GM18861 (cell line): ENCODE measurements at regions not wholly inside any gene's neighbourhood (a gene's known extent, or its start where the extent isn't known, plus 50 kb on each side); places are given as distances from the start of the nearest gene placed in this dataset.
"Not testable (repeated sequence)": the region's sequence is repeated elsewhere in the genome, so short reads cannot be mapped to it uniquely, and the experiment has no call there.

Experiments used
- ATAC-seq: cut with Tn5 transposase; IDR thresholded peaks from one replicate; pipeline ENCODE4 v1.9.1; 2021; ENCODE audit not compliant: unreplicated experiment

DNA sequence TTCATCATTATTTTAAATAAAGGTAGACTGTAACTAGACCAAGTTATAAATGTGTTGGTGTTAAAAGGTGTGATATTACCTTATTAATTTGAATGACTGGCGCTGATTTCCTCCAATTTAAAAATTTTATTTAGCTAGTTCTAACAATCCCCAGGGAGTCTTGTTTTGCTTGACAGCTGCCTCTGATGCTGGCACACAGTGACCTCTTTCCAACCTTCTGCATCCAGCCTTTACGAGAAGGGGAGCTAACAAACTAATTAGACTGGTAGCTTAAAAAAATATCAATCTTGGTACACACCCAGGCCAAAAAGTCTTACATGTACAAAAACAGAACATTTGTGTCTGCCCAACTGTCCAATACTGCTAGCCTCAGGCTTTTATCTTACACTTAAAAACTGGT lies 51.8 kb upstream of the ENPEP start:
- no peak for ATAC-seq

DNA sequence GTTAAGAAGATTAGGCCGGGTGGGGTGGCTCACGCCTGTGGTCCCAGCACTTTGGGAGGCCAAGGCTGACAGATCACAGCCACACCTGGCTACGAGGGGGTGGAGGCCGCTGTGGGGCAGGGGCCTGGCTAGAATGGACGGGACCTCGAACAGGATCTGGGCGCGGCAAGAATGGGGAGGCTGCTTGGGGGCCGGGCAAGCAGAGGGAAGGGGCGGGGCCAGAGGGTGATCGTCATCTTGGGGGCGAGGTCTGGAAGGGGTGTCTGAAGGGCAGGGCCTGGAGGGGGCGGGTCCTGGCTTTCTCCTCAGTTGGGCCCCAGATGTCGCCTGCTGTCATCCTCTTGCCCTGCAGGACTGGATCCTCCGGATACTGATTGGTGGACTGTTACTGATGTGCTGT lies 57.3 kb upstream of the ENPEP start:
- ATAC-seq: no peak

DNA sequence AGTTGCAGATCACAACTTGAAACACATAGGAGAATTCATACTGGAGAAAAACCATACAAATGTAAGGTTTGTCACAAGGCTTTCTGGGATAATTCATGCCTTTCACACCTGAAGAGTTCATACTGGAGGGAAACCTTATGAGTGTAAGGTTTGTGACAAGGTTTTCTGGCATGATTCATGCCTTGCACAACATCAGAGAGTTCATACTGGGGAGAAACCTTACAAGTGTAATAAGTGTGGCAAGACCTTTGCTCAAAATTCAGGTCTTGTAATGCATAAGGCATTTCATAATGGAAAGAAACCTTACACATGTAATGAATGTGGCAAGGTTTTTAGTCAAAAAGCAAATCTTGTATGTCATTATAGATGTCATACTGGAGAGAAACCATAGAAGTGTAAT lies 58.8 kb upstream of the ENPEP start:
- no peak for ATAC-seq

DNA sequence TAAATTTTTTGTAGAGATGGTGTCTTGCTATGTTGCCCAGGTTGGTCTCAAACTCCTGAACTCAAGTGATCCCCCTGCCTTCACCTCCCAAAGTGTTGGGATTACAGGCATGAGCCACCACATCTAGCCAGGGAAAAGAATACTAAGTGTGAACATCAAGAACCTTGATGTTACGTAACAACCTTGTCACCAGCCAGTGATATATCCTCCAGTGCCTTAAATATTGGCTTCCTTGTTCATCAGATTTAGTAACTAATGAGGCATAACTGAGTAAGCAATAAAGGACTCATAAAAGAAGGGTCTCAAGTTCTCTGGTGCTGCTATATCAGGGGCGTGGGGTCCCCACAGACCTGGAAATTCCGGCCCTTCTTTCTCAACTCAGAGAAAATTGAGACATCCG lies 60.5 kb upstream of the ENPEP start:
- ATAC-seq: no peak

DNA sequence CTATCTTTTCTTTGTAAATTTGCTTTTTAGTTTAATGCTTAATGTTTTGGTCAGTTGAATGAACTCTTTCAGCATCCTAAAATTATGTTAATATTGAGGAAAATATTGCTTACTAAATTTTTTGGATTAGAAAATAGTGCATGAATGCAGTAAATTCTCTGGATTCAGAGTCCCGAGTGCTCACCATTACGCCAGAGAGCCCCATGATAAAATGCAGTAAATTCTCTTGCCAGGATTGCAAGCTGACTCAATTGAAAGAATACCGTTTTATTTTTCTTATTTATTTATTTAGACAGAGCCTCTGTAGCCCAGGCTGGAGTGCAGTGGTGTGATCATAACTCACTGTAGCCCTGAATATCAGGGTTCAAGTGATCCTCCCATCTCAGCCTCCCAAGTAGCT lies 60.9 kb upstream of the ENPEP start:
- no peak for ATAC-seq

DNA sequence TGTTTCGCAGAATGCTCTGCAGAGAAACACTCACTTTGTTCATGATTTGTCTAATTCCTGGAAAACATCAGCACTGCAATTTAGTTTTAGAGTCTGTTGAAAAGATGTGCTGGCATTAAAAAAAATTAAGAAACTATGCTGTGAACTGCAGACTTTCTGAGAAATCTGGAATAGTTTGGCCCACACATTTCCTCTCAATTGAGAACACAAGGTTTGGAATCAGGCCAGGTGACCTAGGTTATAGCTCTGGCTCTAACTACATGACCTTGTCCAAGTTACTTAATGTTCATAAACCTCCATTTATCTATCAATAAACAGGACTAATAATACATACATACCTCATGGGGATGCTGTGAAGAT lies 61.4 kb upstream of the ENPEP start:
- no peak for ATAC-seq

DNA sequence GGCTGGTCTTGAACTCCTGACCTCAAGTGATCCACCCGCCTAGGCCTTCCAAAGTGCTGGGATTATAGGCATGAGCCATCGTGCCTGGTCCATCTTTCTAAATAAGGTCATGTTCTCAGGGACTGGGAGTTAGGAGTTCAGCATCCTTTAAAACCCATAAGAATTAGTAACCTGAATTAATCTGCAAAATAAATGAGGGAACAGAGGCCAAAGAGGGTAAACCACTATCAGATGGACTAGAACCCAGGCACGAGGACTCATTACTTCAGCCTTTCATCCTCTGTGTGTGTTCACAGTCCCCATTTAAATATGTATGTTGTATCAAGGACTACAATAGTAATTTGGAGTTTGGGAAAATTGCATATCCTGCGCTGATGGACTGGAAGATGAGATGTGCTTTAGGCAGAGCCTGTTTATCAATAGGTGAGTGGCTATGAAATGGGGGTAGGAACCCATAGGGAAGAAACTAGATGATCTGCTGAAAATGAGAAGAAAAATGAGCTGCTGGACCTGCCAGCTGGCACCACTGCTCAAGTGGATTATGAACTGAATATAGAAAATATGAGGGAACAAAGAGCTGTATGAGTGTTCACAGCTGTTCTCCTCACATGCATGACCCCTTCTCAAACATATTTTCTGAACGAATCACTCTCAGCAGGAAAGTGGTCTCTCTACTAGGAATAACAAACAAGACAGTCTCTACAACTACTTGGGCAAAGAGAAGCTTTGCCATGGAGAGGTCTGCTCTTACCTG lies 62.0 kb upstream of the ENPEP start:
- not testable (repeated sequence) for ATAC-seq

DNA sequence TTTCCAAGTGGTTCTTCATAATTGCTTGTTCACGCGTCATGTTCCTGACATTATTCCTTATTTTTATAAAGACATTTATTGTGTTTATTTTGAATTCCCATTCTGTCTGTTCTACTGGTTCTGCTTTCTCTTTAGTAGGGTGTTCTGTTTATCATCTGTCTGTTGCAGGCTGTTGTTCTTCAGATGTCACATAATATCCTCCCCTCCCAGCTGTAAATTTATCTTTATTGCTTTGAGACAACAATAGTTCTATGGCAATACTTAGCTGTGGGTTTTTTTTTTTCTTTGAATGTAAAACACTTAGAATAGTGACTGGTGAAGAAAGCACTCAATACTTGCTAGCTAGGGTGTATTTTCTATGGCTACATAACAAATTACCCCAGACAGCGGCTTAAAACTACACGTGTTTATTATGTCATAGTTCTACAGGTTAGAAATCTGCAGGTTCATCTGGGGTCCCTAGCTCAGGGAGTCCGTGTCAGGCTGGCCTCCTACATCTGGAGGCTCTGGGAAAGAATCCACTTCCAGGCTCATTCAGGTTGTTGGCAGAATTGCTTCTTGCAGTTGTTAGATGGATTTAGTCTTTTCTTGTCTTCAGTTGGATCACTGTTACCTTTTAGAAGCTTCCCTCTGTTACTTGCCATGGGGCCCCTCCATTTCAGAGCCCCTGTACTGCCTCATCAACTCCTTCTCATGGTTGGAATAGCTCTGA lies 63.4 kb upstream of the ENPEP start:
- ATAC-seq: no peak

DNA sequence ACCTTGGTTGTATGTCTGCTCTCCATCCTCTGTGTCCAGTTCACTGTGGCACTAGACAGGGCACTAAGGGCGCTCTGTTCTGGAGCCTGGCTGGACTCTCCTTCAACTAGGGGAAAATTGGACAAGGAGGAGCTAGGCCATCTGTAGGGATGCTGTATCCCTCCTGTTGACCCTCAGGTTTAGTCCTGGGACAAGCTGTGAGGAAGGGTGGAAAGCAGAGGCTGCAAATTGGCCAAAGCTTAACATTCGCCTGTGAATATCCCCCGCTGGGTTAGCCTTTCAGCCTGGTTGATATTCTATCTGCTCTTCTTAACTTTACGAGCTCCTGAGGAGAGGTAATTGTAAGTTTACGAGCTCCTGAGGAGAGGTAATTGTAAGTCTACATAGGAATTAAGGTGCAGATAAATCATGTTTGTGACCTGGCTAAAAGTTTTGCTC lies 64.4 kb upstream of the ENPEP start:
- ATAC-seq: no peak

DNA sequence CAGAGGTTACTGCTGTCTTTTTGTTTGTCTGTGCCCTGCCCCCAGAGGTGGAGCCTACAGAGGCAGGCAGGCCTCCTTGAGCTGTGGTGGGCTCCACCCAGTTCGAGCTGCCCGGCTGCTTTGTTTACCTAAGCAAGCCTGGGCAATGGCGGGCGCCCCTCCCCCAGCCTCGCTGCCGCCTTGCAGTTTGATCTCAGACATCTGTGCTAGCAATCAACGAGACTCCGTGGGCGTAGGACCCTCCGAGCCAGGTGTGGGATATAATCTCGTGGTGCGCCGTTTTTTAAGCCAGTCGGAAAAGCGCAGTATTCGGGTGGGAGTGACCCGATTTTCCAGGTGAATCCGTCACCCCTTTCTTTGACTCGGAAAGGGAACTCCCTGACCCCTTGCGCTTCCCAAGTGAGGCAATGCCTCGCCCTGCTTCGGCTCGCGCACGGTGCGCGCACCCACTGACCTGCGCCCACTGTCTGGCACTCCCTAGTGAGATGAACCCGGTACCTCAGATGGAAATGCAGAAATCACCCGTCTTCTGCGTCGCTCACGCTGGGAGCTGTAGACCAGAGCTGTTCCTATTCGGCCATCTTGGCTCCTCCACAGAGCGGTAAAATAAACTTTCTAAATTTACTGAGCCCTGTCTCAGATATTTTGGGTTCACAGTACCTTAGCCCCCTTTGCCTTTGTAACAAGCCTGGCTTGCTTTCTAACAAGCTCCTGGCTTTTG lies 64.9 kb upstream of the ENPEP start:
- ATAC-seq: not testable (repeated sequence)

DNA sequence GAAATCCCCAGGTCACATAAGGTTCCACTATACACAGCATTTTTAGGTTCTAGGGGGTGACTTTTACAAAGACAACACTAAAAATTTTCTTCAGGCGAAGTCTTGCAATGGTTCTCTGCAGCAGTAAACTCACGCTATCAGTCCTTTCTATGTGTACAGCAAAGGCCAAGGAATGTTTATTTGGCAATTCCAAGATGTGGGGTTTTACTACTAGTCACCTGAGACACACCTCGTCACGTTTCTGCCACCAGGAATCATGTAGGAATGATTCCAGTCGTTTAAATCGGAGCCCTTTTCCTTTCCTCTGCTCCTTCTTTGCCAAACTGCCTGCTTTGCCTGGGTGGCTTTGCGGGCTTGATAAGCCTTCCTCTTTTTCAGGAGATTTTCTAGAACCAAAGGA lies 75.9 kb upstream of the ENPEP start:
- no peak for ATAC-seq

DNA sequence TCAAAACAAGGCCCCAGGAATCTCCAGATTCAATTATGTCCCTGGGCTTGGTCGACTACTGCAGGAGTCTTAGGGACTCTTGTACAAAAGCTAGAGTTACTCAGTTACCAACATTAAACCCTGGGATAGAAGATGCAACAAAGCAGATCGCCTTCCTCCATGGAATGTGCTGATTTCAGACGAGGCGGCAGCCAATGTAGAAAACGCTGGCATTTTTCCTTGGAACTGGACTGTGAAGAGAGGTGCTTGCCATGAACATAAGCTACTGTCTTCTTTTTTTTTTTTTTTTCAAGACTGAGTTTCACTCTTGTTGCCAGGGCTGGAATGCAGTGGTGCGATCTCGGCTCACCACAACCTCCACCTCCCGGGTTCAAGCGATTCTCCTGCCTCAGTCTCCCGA lies 76.9 kb upstream of the ENPEP start:
- ATAC-seq: not testable (repeated sequence)

DNA sequence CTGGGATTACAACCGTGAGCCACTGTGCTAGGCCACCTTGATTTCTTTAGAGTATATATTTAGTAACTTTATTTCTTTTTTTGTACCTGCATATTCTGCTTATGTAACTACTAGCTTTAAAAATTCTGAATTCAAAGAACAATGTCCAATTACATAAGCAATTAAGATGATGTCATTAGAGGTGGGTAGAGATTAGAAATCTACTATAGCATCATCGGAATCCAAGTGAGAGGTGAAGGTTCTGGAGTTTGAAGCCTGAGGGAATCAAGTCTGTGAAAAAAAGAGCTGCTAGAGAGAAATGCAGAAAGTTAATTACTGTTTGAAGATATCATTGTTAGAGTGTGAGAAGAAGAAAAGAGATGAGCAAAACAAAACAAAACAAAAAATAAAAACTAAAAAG lies 79.0 kb upstream of the ENPEP start:
- ATAC-seq: no peak

DNA sequence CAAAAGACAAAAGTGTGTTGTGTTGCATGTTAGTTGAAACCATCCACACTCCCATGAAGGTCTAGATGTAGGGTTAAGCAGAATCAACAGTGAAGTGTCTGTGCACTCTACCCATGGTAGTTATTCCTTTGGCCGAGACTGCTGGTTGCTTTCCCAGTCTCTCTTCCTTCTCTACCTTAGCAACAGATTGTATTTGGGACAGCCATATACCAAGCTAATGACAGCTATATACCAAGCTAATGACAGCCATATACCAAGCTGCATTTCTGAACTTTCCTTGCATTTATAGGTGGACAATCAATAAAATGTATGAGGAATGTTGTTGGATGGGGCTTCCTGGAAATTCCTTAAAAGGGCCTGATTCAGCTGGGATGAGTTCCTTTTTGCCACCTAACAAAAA lies 80.5 kb upstream of the ENPEP start:
- no peak for ATAC-seq

DNA sequence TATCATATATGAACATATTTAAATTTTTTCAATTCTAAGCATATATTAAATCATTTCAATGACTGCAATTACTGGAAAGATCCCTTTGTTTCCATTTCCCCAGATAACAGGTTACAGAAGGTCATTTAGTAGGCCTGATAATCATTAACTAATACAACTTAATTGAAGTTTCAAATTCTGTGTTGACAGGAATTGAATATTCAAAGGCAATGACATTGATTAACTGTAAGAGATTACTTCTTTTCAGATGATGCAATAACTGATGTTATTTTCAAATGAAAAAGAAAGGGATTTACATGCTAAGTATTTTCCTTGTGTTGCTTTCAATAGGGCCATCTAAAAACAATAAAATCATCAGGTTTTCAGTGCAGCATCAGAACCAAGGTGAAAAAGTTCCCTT lies 81.1 kb upstream of the ENPEP start:
- ATAC-seq: no peak

DNA sequence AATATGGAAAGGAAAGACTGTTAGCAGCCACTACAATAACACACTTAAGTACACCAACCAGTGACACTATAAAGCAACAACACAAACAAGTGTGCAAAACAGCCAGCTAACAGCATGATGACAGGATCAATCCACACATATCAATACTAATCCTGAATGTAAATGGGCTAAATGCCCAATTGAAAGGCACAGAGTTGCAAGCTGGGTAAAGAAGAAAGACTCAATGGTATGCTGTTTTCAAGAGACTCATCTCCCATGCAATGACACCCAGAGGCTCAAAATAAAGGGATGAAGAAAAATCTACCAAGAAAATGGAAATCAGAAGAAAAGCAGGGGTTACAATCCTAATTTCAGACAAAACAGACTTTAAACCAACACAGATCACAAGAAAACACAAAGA lies 94.2 kb upstream of the ENPEP start:
- ATAC-seq: no peak

DNA sequence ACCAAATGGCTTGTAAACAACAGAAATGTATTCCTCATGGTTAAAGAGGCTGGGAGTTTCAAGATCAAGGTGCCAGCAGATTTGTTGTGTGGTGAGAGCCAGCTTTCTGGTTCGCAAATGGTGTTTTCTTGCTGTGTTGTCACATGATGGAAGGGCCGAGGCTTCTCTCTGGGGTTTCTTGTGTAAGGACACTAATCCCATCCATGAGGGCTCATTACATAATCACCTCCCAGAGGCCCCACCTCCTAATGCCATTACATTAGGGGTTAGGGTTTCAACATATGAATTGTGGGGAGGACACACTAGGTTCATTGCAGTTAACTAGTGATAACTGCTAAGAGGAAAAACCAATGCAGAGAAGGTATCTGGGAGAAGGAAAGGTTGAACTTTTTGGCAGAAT lies 103.5 kb upstream of the ENPEP start:
- ATAC-seq: no peak

DNA sequence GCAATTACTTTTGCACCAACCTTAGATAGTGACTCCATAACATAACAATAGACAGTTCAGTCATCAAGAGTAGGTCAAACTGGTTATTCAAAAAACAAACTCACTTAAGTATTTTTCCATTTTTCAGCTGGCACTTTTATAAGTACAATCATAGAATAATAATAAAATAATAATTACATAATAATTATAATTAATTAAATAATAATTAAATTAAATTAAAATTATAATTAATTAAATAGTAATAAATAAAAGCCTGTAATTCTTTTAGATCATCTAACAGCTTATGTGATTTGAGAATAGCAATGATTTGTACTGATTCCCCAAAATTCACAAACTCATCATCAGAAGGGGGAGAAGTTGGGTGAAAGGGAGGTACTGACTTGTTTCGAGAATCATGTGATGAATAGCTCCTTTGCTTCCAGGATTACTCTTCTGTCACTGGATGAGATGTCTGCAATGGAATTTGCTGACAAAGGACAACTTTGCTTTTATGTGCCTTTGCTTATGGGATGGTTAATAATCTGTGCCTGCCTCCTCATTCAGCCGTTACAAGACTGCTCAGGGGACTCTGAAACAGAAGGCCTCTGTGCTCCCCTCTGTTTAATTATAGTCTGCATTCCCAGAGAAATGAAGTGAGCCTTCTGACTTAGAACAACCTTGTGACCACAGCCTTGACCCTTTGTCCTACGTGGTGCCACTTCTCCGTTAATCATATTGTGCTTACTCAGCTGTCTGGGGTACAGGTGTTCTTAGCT lies 104.8 kb upstream of the ENPEP start:
- ATAC-seq: no peak

DNA sequence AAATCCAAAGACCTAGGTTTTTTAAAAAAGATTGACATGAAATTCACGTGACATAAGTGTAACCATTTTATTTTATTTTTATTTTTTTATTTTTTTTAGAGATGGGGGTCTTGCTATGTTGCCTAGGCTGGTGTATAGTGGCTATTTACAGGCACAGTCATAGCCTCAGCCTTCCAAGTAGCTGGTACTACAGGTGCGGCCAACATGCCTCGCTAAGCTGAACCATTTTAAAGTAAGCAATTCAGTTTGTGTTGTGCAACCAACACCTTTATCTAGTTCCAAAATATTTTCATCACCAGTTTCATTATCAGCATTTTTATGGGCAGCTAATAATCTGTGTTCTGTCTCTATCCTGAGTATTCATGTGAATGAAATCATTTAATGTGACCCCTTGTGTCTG lies 107.5 kb upstream of the ENPEP start:
- no peak for ATAC-seq

DNA sequence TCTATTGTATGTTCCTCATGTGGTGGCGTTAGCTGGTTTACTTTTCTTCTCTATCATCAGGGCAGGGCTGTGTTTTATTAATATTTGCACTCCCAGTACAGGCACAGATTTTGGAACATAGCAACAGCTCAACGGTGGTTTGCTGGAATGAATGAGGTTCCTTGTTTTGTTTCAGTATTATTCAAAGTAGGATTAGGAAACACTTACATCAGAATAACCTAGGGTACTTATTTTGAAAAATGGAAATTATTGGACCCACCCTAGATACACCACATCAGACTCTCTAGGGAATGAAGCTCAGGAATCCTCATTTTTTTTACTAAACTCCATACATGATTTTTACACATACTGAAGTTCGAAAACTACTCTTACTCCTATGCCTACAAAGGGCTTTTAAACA lies 108.8 kb upstream of the ENPEP start:
- no peak for ATAC-seq

DNA sequence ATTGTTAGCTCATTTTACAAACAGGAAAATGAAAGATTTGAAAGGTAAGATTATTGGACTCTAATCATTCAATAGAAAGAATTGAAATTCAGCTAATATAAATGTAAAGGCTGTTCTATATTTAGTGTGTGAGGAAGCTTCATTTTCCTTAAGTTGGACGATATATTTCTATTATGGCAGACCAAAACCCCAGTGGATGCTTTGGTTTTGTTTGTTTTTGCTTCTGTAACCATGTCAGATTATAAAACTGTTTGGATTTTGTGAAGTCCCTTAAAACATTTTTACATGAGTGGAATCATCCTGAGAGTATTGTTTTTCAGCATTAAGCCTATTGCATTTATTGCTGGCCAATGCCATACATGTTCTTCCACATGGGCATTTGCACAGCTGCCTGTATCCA lies 110.2 kb upstream of the ENPEP start:
- ATAC-seq: no peak
